ENCODE measurements at regions not wholly inside any gene's neighbourhood (a gene's known extent, or its start where the extent isn't known, plus 50 kb on each side); places are given as distances from the start of the nearest gene placed in this dataset.

DNA sequence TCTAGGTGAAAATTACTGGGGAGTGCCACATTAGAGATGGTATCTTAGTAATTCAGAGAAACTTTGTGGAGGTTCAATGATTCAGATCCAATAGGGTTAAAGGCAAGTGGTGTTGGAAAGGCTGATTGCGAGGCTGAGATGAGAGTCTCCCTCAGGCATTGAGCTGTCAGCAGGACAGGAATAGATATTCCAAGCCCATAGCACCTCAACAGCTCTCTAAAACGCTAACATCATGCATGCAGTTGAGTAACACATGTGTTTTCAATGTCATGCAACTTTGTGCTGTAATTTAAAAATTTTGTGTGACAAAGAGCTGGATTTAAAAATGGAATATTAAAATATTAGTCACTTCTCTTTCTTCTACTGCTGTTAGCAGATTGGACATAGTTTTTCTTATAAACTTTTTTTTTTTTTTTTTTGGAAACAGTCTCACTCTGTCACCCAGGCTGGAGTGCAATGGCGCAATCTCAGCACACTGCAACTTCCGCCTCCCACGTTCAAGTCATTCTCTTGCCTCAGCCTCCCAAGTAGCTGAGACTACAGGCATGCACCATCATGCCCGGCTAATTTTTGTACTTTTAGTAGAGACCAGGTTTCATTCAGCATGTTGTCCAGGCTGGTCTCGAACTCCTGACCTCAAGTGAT is 173.5 kb upstream of the C1QTNF7 start:
- intact Hi-C loops (cut with DNase I), result no loop called here
- DNase-seq (ENCODE audit: low spot score in 2 of 2), result no peak

GRCh38 chr4:15255537-15255936 is 172.3 kb upstream of the C1QTNF7 start:
- Histone ChIP-seq H3K36me3 (no peaks in the 10 kb centered on the region), H3K4me1 (peaks cover 0 to 2% of the 10 kb centered on the region in 2 donors), H3K27me3 (no peaks in the 10 kb centered on the region), H3K4me3 (no peak overlapping the region), H3K9me3 (no peaks in the 10 kb centered on the region), H3K27ac (no peak overlapping the region)
- TF ChIP-seq, protein P1, sequence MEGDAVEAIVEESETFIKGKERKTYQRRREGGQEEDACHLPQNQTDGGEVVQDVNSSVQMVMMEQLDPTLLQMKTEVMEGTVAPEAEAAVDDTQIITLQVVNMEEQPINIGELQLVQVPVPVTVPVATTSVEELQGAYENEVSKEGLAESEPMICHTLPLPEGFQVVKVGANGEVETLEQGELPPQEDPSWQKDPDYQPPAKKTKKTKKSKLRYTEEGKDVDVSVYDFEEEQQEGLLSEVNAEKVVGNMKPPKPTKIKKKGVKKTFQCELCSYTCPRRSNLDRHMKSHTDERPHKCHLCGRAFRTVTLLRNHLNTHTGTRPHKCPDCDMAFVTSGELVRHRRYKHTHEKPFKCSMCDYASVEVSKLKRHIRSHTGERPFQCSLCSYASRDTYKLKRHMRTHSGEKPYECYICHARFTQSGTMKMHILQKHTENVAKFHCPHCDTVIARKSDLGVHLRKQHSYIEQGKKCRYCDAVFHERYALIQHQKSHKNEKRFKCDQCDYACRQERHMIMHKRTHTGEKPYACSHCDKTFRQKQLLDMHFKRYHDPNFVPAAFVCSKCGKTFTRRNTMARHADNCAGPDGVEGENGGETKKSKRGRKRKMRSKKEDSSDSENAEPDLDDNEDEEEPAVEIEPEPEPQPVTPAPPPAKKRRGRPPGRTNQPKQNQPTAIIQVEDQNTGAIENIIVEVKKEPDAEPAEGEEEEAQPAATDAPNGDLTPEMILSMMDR (IDR thresholded peaks at IDR 0.05), result no peak
- no peak for DNase-seq (ENCODE audit: low spot score in 2 of 2)
- intact Hi-C loops (cut with DNase I), result no loop called here

More for the DNA sequence above, 173.5 kb upstream of the C1QTNF7 start:
- Histone ChIP-seq H3K4me3 (no peak overlapping the region), H3K36me3 (no peaks in the 10 kb centered on the region), H3K27me3 (no peaks in the 10 kb centered on the region), H3K4me1 (peaks cover 0 to 2% of the 10 kb centered on the region in 2 donors), H3K27ac (no peak overlapping the region), H3K9me3 (no peaks in the 10 kb centered on the region)
- TF ChIP-seq, protein P1 (IDR thresholded peaks at IDR 0.05), result no peak

GRCh38 chr4:15260758-15261157 is 167.1 kb upstream of the C1QTNF7 start:
- Histone ChIP-seq H3K4me3 (no peak overlapping the region), H3K36me3 (no peaks in the 10 kb centered on the region), H3K9me3 (peaks cover 0 to 9% of the 10 kb centered on the region in 2 donors), H3K27me3 (no peaks in the 10 kb centered on the region), H3K27ac (no peak overlapping the region), H3K4me1 (no peaks in the 10 kb centered on the region)
- intact Hi-C loops (cut with DNase I), result no loop called here
- TF ChIP-seq, protein P1 (IDR thresholded peaks at IDR 0.05), result no peak
- no peak for DNase-seq (ENCODE audit: low spot score in 2 of 2)

DNA sequence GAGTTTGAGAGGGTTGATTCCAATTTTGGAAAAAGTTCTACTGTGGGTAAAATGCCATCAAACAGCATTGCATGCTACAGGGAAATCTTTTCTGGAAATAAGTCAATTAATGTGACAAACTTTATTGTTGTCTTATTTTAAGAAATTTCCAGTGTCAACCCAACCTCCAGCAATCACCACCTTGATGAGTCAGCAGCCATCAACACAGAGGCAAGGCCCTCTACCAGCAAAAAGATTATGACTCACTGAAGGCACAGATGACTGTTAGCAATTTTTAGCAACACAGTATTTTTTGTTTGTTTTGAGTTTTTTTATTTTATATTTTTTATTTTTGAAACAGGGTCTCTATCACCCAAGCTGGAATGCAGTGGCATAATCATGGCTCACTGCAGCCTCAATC is 165.4 kb upstream of the C1QTNF7 start:
- Histone ChIP-seq H3K27me3 (no peaks in the 10 kb centered on the region), H3K4me1 (no peaks in the 10 kb centered on the region), H3K27ac (no peak overlapping the region), H3K9me3 (peaks cover 0 to 9% of the 10 kb centered on the region in 2 donors), H3K36me3 (no peaks in the 10 kb centered on the region), H3K4me3 (no peak overlapping the region)
- TF ChIP-seq, protein P1 (IDR thresholded peaks at IDR 0.05), result no peak
- intact Hi-C loops (cut with DNase I), result no loop called here
- DNase-seq (ENCODE audit: low spot score in 2 of 2), result no peak

DNA sequence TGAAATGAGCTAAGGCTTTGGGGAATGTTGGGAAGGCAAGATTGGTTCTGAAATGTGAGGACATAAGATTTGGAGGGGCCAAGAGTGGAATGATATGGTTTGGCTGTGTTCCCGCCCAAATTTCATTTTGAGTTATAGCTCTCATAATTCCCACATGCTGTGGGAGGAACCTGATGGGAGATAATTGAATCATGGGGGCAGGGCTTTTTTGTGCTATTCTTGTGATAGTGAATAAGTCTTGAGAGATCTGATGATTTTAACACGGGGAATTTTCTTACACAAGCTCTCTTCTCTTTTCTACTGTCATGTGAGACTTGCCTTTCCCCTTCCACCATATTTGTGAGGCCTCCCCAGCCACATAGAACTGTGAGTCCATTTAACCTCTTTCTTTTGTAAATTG is 157.6 kb upstream of the C1QTNF7 start:
- Histone ChIP-seq H3K4me3 (no peak overlapping the region), H3K27ac (no peak overlapping the region), H3K27me3 (no peaks in the 10 kb centered on the region), H3K9me3 (peaks cover 0 to 13% of the 10 kb centered on the region in 2 donors), H3K4me1 (no peaks in the 10 kb centered on the region), H3K36me3 (no peaks in the 10 kb centered on the region)
- intact Hi-C loops (cut with DNase I), result no loop called here
- TF ChIP-seq, protein P1 (IDR thresholded peaks at IDR 0.05), result no peak
- no peak for DNase-seq (ENCODE audit: low spot score in 2 of 2)

DNA sequence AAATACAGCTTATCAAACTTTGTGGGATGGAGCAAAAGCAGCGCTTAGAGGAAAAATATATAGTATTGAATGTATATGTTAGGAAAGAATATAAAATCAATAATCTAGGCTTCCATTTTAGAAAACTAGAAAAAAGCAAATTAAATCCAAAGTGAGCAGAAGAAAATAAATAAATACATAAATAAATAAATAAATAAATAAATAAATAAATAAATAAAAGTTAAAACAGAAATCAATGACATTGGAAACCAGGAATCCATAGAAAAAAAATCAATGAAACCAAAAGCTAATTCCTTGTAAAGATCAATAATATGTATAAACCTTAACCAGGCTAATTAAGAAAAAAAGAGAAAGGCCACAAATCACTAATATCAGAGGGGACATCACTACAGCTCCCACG is 141.8 kb upstream of the C1QTNF7 start:
- no peaks in the 10 kb centered on the region for H3K27me3 ChIP-seq
- no peak overlapping the region for H3K27ac ChIP-seq
- no peaks in the 10 kb centered on the region for H3K9me3 ChIP-seq
- TF ChIP-seq, protein P1 (IDR thresholded peaks at IDR 0.05), result no peak
- no peak overlapping the region for H3K4me3 ChIP-seq
- H3K4me1 ChIP-seq, result no peaks in the 10 kb centered on the region
- H3K36me3 ChIP-seq, result no peaks in the 10 kb centered on the region
- intact Hi-C loops (cut with DNase I), result no loop called here
- DNase-seq (ENCODE audit: low spot score in 2 of 2), result no peak

Measured in ascending aorta (tissue), 2 donors.